Stomach (tissue), 8 donors: ENCODE measurements at regions not wholly inside any gene's neighbourhood (a gene's known extent, or its start where the extent isn't known, plus 50 kb on each side); places are given as distances from the start of the nearest gene placed in this dataset.

Experiments used
- DNase-seq, 2 donors: peaks; one replicate each; pipeline versions ENCODE4 v3.0.0 to v3.0.0-alpha.2; 2013 to 2019
- H3K27ac ChIP-seq, 5 donors: fragments of 200-600 bp in 4 of 5; sonication (generic) in 4 of 5; one replicate each; pipeline ENCODE4 v1.5.1; 2013 to 2019; ENCODE audit warnings: mild to moderate bottlenecking in 1 of 5, moderate library complexity in 1 of 5
- H3K27me3 ChIP-seq, 3 donors: fragments of 200-600 bp; sonication (generic); one replicate each; pipeline ENCODE4 v1.5.1; 2017 to 2019; ENCODE audit warnings: mixed run types in 1 of 3
- H3K36me3 ChIP-seq, 4 donors: fragments of 200-600 bp; sonication (generic); 1 replicate in 3 of 4; 2 replicates in 1 of 4; pipeline ENCODE4 v1.5.1; 2016 to 2019
- H3K4me1 ChIP-seq, 4 donors: fragments of 200-600 bp; sonication (generic); one replicate each; pipeline ENCODE4 v1.5.1; 2016 to 2019
- H3K4me3 ChIP-seq, 4 donors: fragments of 200-600 bp; sonication (generic) in 3 of 4; one replicate each; pipeline ENCODE4 v1.5.1; 2016 to 2019; ENCODE audit warnings: mild to moderate bottlenecking in 1 of 4
- H3K9me3 ChIP-seq, 4 donors: fragments of 200-600 bp; sonication (generic); one replicate each; pipeline ENCODE4 v1.5.1; 2016 to 2019
- CTCF ChIP-seq, 7 experiments: fragments of 450-650 bp in 4 of 7; fragments of 200-600 bp in 3 of 7; sonication (generic) in 3 of 7; IDR thresholded peaks; one replicate each; pipeline ENCODE4 v1.5.1; 2016 to 2019; ENCODE audit warnings: antibody characterized with exemption in 7 of 7, control low read depth in 2 of 7, mild to moderate bottlenecking in 1 of 7
- EP300 ChIP-seq: sonication (generic); formaldehyde crosslinking; IDR thresholded peaks from one replicate; pipeline ENCODE4 v1.6.1; 2017; ENCODE audit warnings: antibody characterized with exemption
- POLR2A ChIP-seq, 4 donors: fragments of 450-650 bp; IDR thresholded peaks; one replicate each; pipeline ENCODE4 v1.6.1; 2016; ENCODE audit warnings: antibody characterized with exemption in 4 of 4, control low read depth in 2 of 4, mild to moderate bottlenecking in 1 of 4, moderate library complexity in 1 of 4
- POLR2AphosphoS5 ChIP-seq, 3 donors: sonication (generic); formaldehyde crosslinking; IDR thresholded peaks; one replicate each; pipeline ENCODE4 v1.6.1; 2016; ENCODE audit warnings: antibody characterized with exemption in 3 of 3
- WGBS, 5 donors: extraction: QIAGEN DNeasy Blood & Tissue Kit in 3 of 5; methylation state at CpG; one replicate each; pipeline versions ENCODE4 v1.1.5 to v1.1.7; 2013 to 2018; 5-methylcytosine and 5-hydroxymethylcytosine counted together
- intact Hi-C: fragments of 100-400 bp; cut with DNase I; formaldehyde crosslinking; loops from one replicate; pipeline ENCODE4 v1.15.1; 2023; ENCODE audit warnings: low total_unique reads
- donor health status: healthy with polysubstance abuse.
- donor health status: Bipolar disorder and iron deficiency.
- donor health status: healthy.

- Histone ChIP-seq H3K4me3 (no peak overlapping the region), H3K36me3 (no peaks in the 10 kb centered on the region), H3K27ac (no peak overlapping the region), H3K9me3 (no peaks in the 10 kb centered on the region), H3K4me1 (no peaks in the 10 kb centered on the region), H3K27me3 (no peaks in the 10 kb centered on the region)
- intact Hi-C loops = no loop called here
- no peak for DNase-seq
- TF ChIP-seq POLR2AphosphoS5 (IDR thresholded peaks at IDR 0.05) (no peak), POLR2A (IDR thresholded peaks at IDR 0.05) (no peak), CTCF (IDR thresholded peaks at IDR 0.05) (no peak), EP300 (no peak)
- 76 to 91% (median 82%) methylated on average over 5 of the region's 5 CpGs for WGBS, 5 donors
These were observed 364.7 kb upstream of the SASH1 start for GRCh38 chr6:147977851-147978465.

GRCh38 chr6:147979966-147980365 lies 362.7 kb upstream of the SASH1 start:
- WGBS, 5 donors = 90 to 94% (median 90%) methylated on average over 2 of the region's 2 CpGs
- no peak for DNase-seq
- intact Hi-C loops = no loop called here
- Histone ChIP-seq H3K36me3 (no peaks in the 10 kb centered on the region), H3K4me1 (peaks cover 0 to 4% (median 0%) of the 10 kb centered on the region in 4 donors), H3K4me3 (no peak overlapping the region), H3K27me3 (no peaks in the 10 kb centered on the region), H3K27ac (no peak overlapping the region), H3K9me3 (no peaks in the 10 kb centered on the region)
- no peak for TF ChIP-seq POLR2A (IDR thresholded peaks at IDR 0.05)
- no peak for TF ChIP-seq POLR2AphosphoS5 (IDR thresholded peaks at IDR 0.05)
- TF ChIP-seq CTCF (IDR thresholded peaks at IDR 0.05) = no peak
- TF ChIP-seq EP300 = no peak

- Histone ChIP-seq H3K36me3 (no peaks in the 10 kb centered on the region), H3K9me3 (no peaks in the 10 kb centered on the region), H3K4me1 (peaks cover 0 to 4% (median 0%) of the 10 kb centered on the region in 4 donors), H3K4me3 (no peak overlapping the region), H3K27me3 (no peaks in the 10 kb centered on the region), H3K27ac (no peak overlapping the region)
- DNase-seq = peak in 1 of 2 donors; percentile 72
- 55 to 70% (median 62%) methylated on average over 6 of the region's 6 CpGs for whole genome bisulfite sequencing, 5 donors
- TF ChIP-seq CTCF (IDR thresholded peaks at IDR 0.05) (no peak), EP300 (no peak), POLR2A (IDR thresholded peaks at IDR 0.05) (no peak), POLR2AphosphoS5 (IDR thresholded peaks at IDR 0.05) (no peak)
- intact Hi-C loops = no loop called here
These were observed 358.9 kb upstream of the SASH1 start for GRCh38 chr6:147983581-147984366.

- Histone ChIP-seq H3K36me3 (no peaks in the 10 kb centered on the region), H3K27ac (no peak overlapping the region), H3K4me3 (no peak overlapping the region), H3K4me1 (peaks cover 0 to 4% (median 0%) of the 10 kb centered on the region in 4 donors), H3K27me3 (no peaks in the 10 kb centered on the region), H3K9me3 (no peaks in the 10 kb centered on the region)
- 61 to 72% (median 71%) methylated on average over 3 of the region's 3 CpGs for WGBS, 5 donors
- no peak for TF ChIP-seq CTCF (IDR thresholded peaks at IDR 0.05)
- TF ChIP-seq POLR2A (IDR thresholded peaks at IDR 0.05) = no peak
- TF ChIP-seq POLR2AphosphoS5 (IDR thresholded peaks at IDR 0.05) = no peak
- no peak for TF ChIP-seq EP300
- DNase-seq = peak in 1 of 2 donors; percentile 75
- intact Hi-C loops = no loop called here
These were observed 355.8 kb upstream of the SASH1 start for GRCh38 chr6:147986846-147987245.
